H1 (cell line): ENCODE measurements at regions not wholly inside any gene's neighbourhood (a gene's known extent, or its start where the extent isn't known, plus 50 kb on each side); places are given as distances from the start of the nearest gene placed in this dataset.

Experiments used
- CTCF ChIA-PET: fragments of 300-600 bp; sonication (Branson Sonifier 250); formaldehyde crosslinking; loops from one replicate; lab custom pipeline; 2021; ENCODE audit not compliant: partially characterized antibody; lab: Charles Lee
- POLR2A ChIA-PET: fragments of 300-600 bp; sonication (Branson Sonifier 250); formaldehyde crosslinking; loops from one replicate; lab custom pipeline; 2021; ENCODE audit warnings: inconsistent platforms; ENCODE audit not compliant: partially characterized antibody; lab: Charles Lee
- DNase-seq, 2 experiments: peaks; one replicate each; pipeline versions ENCODE4 v3.0.0 to v3.0.0-alpha.2; 2010 to 2022; ENCODE audit warnings: low spot score in 2 of 2, low read depth in 1 of 2, mixed read lengths in 1 of 2
- FAIRE-seq: peaks from 2 replicates; lab custom pipeline; 2011; peaks lifted over from hg19 to GRCh38; lab: Jason Lieb, UNC
- H2AFZ ChIP-seq: 2 replicates; pipeline ENCODE4 v1.8.1; 2012; ENCODE audit warnings: low read length, inconsistent platforms
- H2AK5ac ChIP-seq: 2 replicates; pipeline ENCODE4 v1.6.1; 2013; ENCODE audit warnings: low read depth, low read length
- H2BK120ac ChIP-seq: replicated peaks from 2 replicates; pipeline ENCODE3; 2013; ENCODE audit warnings: low read depth, low read length, inconsistent platforms
- H2BK12ac ChIP-seq: 2 replicates; pipeline ENCODE4 v1.6.1; 2013; ENCODE audit warnings: low read depth, low read length
- H2BK15ac ChIP-seq: 2 replicates; pipeline ENCODE4 v1.6.1; 2013; ENCODE audit warnings: low read length
- H2BK20ac ChIP-seq: 2 replicates; pipeline ENCODE4 v1.6.1; 2013; ENCODE audit warnings: low read length
- H2BK5ac ChIP-seq: 2 replicates; pipeline ENCODE4 v1.6.1; 2013; ENCODE audit warnings: low read depth, low read length
- H3K14ac ChIP-seq: 2 replicates; pipeline ENCODE4 v1.6.1; 2013; ENCODE audit warnings: inconsistent platforms; ENCODE audit not compliant: insufficient read length
- H3K18ac ChIP-seq: 2 replicates; pipeline ENCODE4 v1.6.1; 2013; ENCODE audit warnings: low read length; ENCODE audit errors: extremely low read depth
- H3K23ac ChIP-seq: 2 replicates; pipeline ENCODE4 v1.6.1; 2013; ENCODE audit warnings: inconsistent platforms; ENCODE audit not compliant: insufficient read length
- H3K23me2 ChIP-seq: 2 replicates; pipeline ENCODE4 v1.6.1; 2013; ENCODE audit warnings: low read depth, low read length
- H3K27ac ChIP-seq: 2 replicates; pipeline ENCODE4 v1.6.1; 2011; ENCODE audit warnings: low read depth, low read length, inconsistent platforms
- H3K27me3 ChIP-seq, 4 experiments: replicated peaks in 1 of 4; 1 replicate in 1 of 4; 2 replicates in 3 of 4; pipeline versions ENCODE4 v1.6.1 to v1.8.1; 2011 to 2013; ENCODE audit warnings: low read length in 3 of 4, mild to moderate bottlenecking in 3 of 4, inconsistent platforms in 2 of 4, mixed read lengths in 2 of 4, moderate library complexity in 1 of 4; ENCODE audit not compliant: control insufficient read depth in 3 of 4, insufficient read depth in 3 of 4; ENCODE audit errors: extremely low read depth in 1 of 4
- H3K36me3 ChIP-seq, 4 experiments: 2 replicates each; pipeline versions ENCODE4 v1.6.1 to v1.8.1; 2011 to 2013; ENCODE audit warnings: mild to moderate bottlenecking in 4 of 4, low read length in 3 of 4, moderate library complexity in 2 of 4, control low read depth in 1 of 4, inconsistent platforms in 1 of 4; ENCODE audit not compliant: insufficient read depth in 4 of 4, control insufficient read depth in 2 of 4
- H3K4ac ChIP-seq: replicated peaks from 2 replicates; pipeline ENCODE3; 2013; ENCODE audit warnings: low read length, low read depth, mixed read lengths, inconsistent platforms; ENCODE audit not compliant: insufficient read length
- H3K4me1 ChIP-seq, 4 experiments: replicated peaks in 1 of 4; 1 replicate in 1 of 4; 2 replicates in 3 of 4; pipeline versions ENCODE4 v1.6.1 to v1.8.1; 2011 to 2013; ENCODE audit warnings: low read length in 3 of 4, inconsistent platforms in 2 of 4, mixed read lengths in 1 of 4; ENCODE audit not compliant: insufficient read depth in 4 of 4, control insufficient read depth in 3 of 4
- H3K4me2 ChIP-seq, 2 experiments: 2 replicates each; pipeline versions ENCODE4 v1.6.1 to v1.8.1; 2011 to 2013; ENCODE audit warnings: low read depth in 2 of 2, low read length in 2 of 2, control low read depth in 1 of 2, inconsistent platforms in 1 of 2, mild to moderate bottlenecking in 1 of 2; ENCODE audit not compliant: insufficient read depth in 1 of 2
- H3K4me3 ChIP-seq, 4 experiments: fragments of 200-600, 300-600 bp in 1 of 4; sonication (generic), shearing (Covaris generic), sonication (Bioruptor Twin) in 1 of 4; 2 replicates each; pipeline versions ENCODE4 v1.5.1 to v1.8.1; 2011 to 2016; ENCODE audit warnings: low read length in 4 of 4, low read depth in 3 of 4, control low read depth in 2 of 4, inconsistent platforms in 2 of 4, mild to moderate bottlenecking in 2 of 4, mixed read lengths in 1 of 4, moderate library complexity in 1 of 4; ENCODE audit not compliant: insufficient read depth in 2 of 4; ENCODE audit errors: extremely low read depth in 1 of 4
- H3K56ac ChIP-seq: replicated peaks from 2 replicates; pipeline ENCODE3; 2013; ENCODE audit warnings: low read depth, mild to moderate bottlenecking, mixed read lengths, low read length, inconsistent platforms; ENCODE audit not compliant: insufficient read length
- H3K79me1 ChIP-seq: 2 replicates; pipeline ENCODE4 v1.6.1; 2013; ENCODE audit warnings: low read depth, low read length, control low read depth
- H3K79me2 ChIP-seq, 2 experiments: 2 replicates each; pipeline versions ENCODE4 v1.6.1 to v1.8.1; 2012 to 2013; ENCODE audit warnings: low read length in 2 of 2, mild to moderate bottlenecking in 2 of 2, inconsistent platforms in 1 of 2; ENCODE audit not compliant: insufficient read depth in 2 of 2, control insufficient read depth in 1 of 2
- H3K9ac ChIP-seq, 4 experiments: replicated peaks in 1 of 4; 1 replicate in 1 of 4; 2 replicates in 3 of 4; pipeline versions ENCODE4 v1.6.1 to v1.8.1; 2011 to 2013; ENCODE audit warnings: low read depth in 3 of 4, low read length in 3 of 4, control low read depth in 2 of 4, mild to moderate bottlenecking in 2 of 4, moderate library complexity in 2 of 4, inconsistent platforms in 1 of 4; ENCODE audit errors: extremely low read depth in 1 of 4
- H3K9me3 ChIP-seq, 2 experiments: 2 replicates each; pipeline versions ENCODE4 v1.6.1 to v1.8.1; 2012 to 2013; ENCODE audit warnings: mild to moderate bottlenecking in 2 of 2, moderate library complexity in 2 of 2, control low read depth in 1 of 2, inconsistent platforms in 1 of 2, low read depth in 1 of 2, low read length in 1 of 2, mixed read lengths in 1 of 2; ENCODE audit not compliant: insufficient read depth in 2 of 2
- H4K20me1 ChIP-seq, 2 experiments: replicated peaks in 1 of 2; 2 replicates each; pipeline versions ENCODE3 to v1.8.1; 2011 to 2013; ENCODE audit warnings: inconsistent platforms in 2 of 2, low read length in 2 of 2, mild to moderate bottlenecking in 1 of 2; ENCODE audit not compliant: insufficient read depth in 2 of 2, control insufficient read depth in 1 of 2
- H4K5ac ChIP-seq: 2 replicates; pipeline ENCODE4 v1.6.1; 2013; ENCODE audit warnings: low read length, low read depth, mixed read lengths, inconsistent platforms; ENCODE audit not compliant: insufficient read length
- H4K8ac ChIP-seq: 2 replicates; pipeline ENCODE4 v1.8.0; 2013; ENCODE audit warnings: mild to moderate bottlenecking, moderate library complexity, low read length, inconsistent platforms; ENCODE audit not compliant: insufficient read depth; ENCODE audit errors: extremely low read depth
- H4K91ac ChIP-seq: replicated peaks from 2 replicates; pipeline ENCODE3; 2013; ENCODE audit warnings: low read length, mixed read lengths, inconsistent platforms; ENCODE audit not compliant: insufficient read length
- GABPA ChIP-seq: IDR thresholded peaks from 2 replicates; pipeline ENCODE4 v1.6.1; 2011; ENCODE audit warnings: mild to moderate bottlenecking, low read length, moderate library complexity, borderline replicate concordance; ENCODE audit not compliant: insufficient read depth
- SP4 ChIP-seq: IDR thresholded peaks from 2 replicates; pipeline ENCODE4 v1.6.1; 2012; ENCODE audit warnings: low read length, inconsistent platforms
- WGBS, 2 experiments: shearing (Covaris generic) in 1 of 2; methylation state at CpG; one replicate each; pipeline versions ENCODE4 v1.1.6 to v1.1.7; 2013 to 2015; ENCODE audit warnings: low lambda C conversion rate in 2 of 2, mixed read lengths in 2 of 2, inconsistent platforms in 1 of 2, low coverage in 1 of 2, missing lambda C conversion rate in 1 of 2; ENCODE audit not compliant: insufficient replicate concordance in 2 of 2, insufficient coverage in 1 of 2, insufficient read length in 1 of 2; ENCODE audit errors: extremely low coverage in 1 of 2, missing lambda C conversion rate in 1 of 2; 5-methylcytosine and 5-hydroxymethylcytosine counted together

DNA sequence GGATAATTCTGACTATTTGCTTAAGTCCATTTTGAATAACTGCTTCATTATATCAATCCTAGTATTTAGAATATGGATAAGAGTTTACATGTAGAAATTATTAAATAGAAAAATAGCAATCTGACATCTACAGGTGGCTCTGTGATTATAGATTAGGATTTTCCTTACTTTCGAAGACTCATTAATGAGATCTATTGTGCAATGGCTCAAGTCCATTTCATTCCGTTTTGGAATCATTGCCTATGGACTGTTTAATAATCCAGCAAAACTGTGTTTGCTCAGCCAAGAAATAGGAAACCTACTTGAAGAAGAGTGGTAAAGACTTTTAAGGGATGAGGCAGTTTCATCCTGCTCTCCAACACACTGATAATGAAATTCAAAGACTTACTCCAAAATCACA, 67.8 kb upstream of the SSTR1 start:
- H2AK5ac ChIP-seq, result no peak overlapping the region
- POLR2A ChIA-PET, result interaction anchor here (0.7 to 1.0 kb wide), 2 partner anchors 10 to 61 kb away, joined by 3 read pairs; no protein-coding TSS in a partner anchor
- DNase-seq (no peak), FAIRE-seq (no peak)
- no peak overlapping the region for H2AFZ ChIP-seq
- no peak overlapping the region for H3K27ac ChIP-seq
- H4K8ac ChIP-seq, result no peak overlapping the region
- no peaks in the 10 kb centered on the region for H3K79me2 ChIP-seq
- no peaks in the 10 kb centered on the region for H3K27me3 ChIP-seq
- H4K20me1 ChIP-seq, result no peaks in the 10 kb centered on the region
- TF ChIP-seq SP4 (no peak), GABPA (no peak)
- H3K4ac ChIP-seq, result no peak overlapping the region
- no peaks in the 10 kb centered on the region for H3K36me3 ChIP-seq
- CTCF ChIA-PET, result no interaction called here
- no peak overlapping the region for H3K4me2 ChIP-seq
- no peak overlapping the region for H3K14ac ChIP-seq
- no peak overlapping the region for H4K91ac ChIP-seq
- H2BK5ac ChIP-seq, result no peak overlapping the region
- H3K4me1 ChIP-seq, result peaks cover 2 to 12% (median 7%) of the 10 kb centered on the region in 4 experiments; a peak in 4 of 7 replicates
- H2BK20ac ChIP-seq, result no peak overlapping the region; the same call in 1 of the 2 replicates
- WGBS, 2 experiments, result 88% methylated on average over 2 of the region's 2 CpGs; no CpG with 5 or more reads in 1 of the 2 experiments
- H3K18ac ChIP-seq, result no peak overlapping the region
- H3K4me3 ChIP-seq, result no peak overlapping the region
- no peak overlapping the region for H2BK120ac ChIP-seq
- no peak overlapping the region for H2BK15ac ChIP-seq
- no peak overlapping the region for H4K5ac ChIP-seq
- H3K79me1 ChIP-seq, result no peaks in the 10 kb centered on the region
- H3K23ac ChIP-seq, result no peak overlapping the region
- H3K56ac ChIP-seq, result no peak overlapping the region
- 0 out of 2 replicates have a peak overlapping the region, but pooled peaks have one; percentile 32 for H2BK12ac ChIP-seq
- no peaks in the 10 kb centered on the region for H3K9me3 ChIP-seq
- no peaks in the 10 kb centered on the region for H3K23me2 ChIP-seq
- H3K9ac ChIP-seq, result no peak overlapping the region
